K562 (cell line): ENCODE measurements at regions not wholly inside any gene's neighbourhood (a gene's known extent, or its start where the extent isn't known, plus 50 kb on each side); places are given as distances from the start of the nearest gene placed in this dataset.

Source experiments
- ATAC-seq: fragments of 200-7000 bp; cut with Tn5 transposase; 3 replicates; pipeline ENCODE4 v1.9.1; 2020; ENCODE audit warnings: moderate library complexity
- BruUV-seq: library from RNA; stranded (reverse); fragments of 400-500 nt; replicated peaks from 2 replicates; lab custom pipeline; 2021; lab: Mats Ljungman, UMichigan
- CTCF ChIA-PET: fragments of 300-600 bp; formaldehyde crosslinking; extraction: SDS; loops from one replicate; lab custom pipeline; 2021; ENCODE audit warnings: low intra/inter-chr PET ratio; lab: Yijun Ruan, JAX
- POLR2A ChIA-PET: fragments of 300-600, 350-650 bp; sonication (Branson Sonifier 250); formaldehyde crosslinking; extraction: SDS; loops from one replicate; lab custom pipeline; 2021; ENCODE audit warnings: antibody characterized with exemption, inconsistent platforms; lab: Yijun Ruan, JAX
- DNase-seq, 4 experiments: peaks; one replicate each; pipeline versions ENCODE4 v3.0.0 to v3.0.0-alpha.2; 2011 to 2018; ENCODE audit warnings: low spot score in 3 of 4, mixed read lengths in 3 of 4; ENCODE audit errors: extremely low read depth in 1 of 4
- FAIRE-seq: peaks from 2 replicates; lab custom pipeline; 2011; peaks lifted over from hg19 to GRCh38; lab: Jason Lieb, UNC
- H2AFZ ChIP-seq: 2 replicates; pipeline ENCODE4 v1.6.0; 2011; ENCODE audit warnings: low read depth, low read length, control low read depth, inconsistent platforms
- H3K27ac ChIP-seq: fragments of 200-600 bp; 3 replicates; pipeline ENCODE4 v1.8.0; 2011; ENCODE audit warnings: low read depth, mild to moderate bottlenecking, control low read depth, inconsistent platforms, low read length, moderate library complexity, mixed read lengths; ENCODE audit errors: extremely low read depth
- H3K27me3 ChIP-seq, 2 experiments: fragments of 300-600 bp in 1 of 2; 2 replicates in 1 of 2; 3 replicates in 1 of 2; pipeline versions ENCODE4 v1.6.0 to v1.8.0; 2011; ENCODE audit warnings: inconsistent platforms in 2 of 2, low read length in 2 of 2, mild to moderate bottlenecking in 1 of 2, mixed read lengths in 1 of 2, moderate library complexity in 1 of 2; ENCODE audit not compliant: control insufficient read depth in 2 of 2, insufficient read depth in 2 of 2
- H3K36me3 ChIP-seq: fragments of 300-600 bp; 3 replicates; pipeline ENCODE4 v1.8.0; 2011; ENCODE audit warnings: mild to moderate bottlenecking, low read length, inconsistent platforms; ENCODE audit not compliant: control insufficient read depth, insufficient read depth
- H3K4me1 ChIP-seq, 2 experiments: fragments of 200-600 bp in 1 of 2; replicated peaks in 1 of 2; 2 replicates in 1 of 2; 3 replicates in 1 of 2; pipeline versions ENCODE4 v1.5.1 to v1.8.0; 2011; ENCODE audit warnings: inconsistent platforms in 2 of 2, low read length in 2 of 2, mild to moderate bottlenecking in 1 of 2, mixed read lengths in 1 of 2, moderate library complexity in 1 of 2; ENCODE audit not compliant: control insufficient read depth in 2 of 2, insufficient read depth in 2 of 2
- H3K4me2 ChIP-seq: 2 replicates; pipeline ENCODE4 v1.6.1; 2011; ENCODE audit warnings: low read length, control low read depth, inconsistent platforms, mixed read lengths; ENCODE audit not compliant: insufficient read depth
- H3K4me3 ChIP-seq: fragments of 200-600 bp; sonication (generic), shearing (Covaris generic); 2 replicates; pipeline ENCODE4 v1.5.1; 2016; ENCODE audit warnings: control low read depth, inconsistent platforms
- H3K79me2 ChIP-seq: fragments of 200-600 bp; 3 replicates; pipeline ENCODE4 v1.8.0; 2011; ENCODE audit warnings: low read length, inconsistent platforms; ENCODE audit not compliant: control insufficient read depth, insufficient read depth
- H3K9ac ChIP-seq, 2 experiments: 2 replicates each; pipeline versions ENCODE4 v1.6.0 to v1.6.1; 2011; ENCODE audit warnings: low read depth in 2 of 2, low read length in 2 of 2, control low read depth in 1 of 2, inconsistent platforms in 1 of 2, mild to moderate bottlenecking in 1 of 2, mixed read lengths in 1 of 2; ENCODE audit not compliant: insufficient read depth in 1 of 2
- H3K9me1 ChIP-seq: one replicate; pipeline ENCODE4 v1.6.0; 2011; ENCODE audit warnings: inconsistent platforms, mild to moderate bottlenecking, low read length, moderate library complexity; ENCODE audit not compliant: control insufficient read depth, insufficient read depth
- H3K9me3 ChIP-seq: replicated peaks from 2 replicates; pipeline ENCODE4 v1.5.1; 2011; ENCODE audit warnings: low read depth, low read length, inconsistent platforms; ENCODE audit not compliant: control insufficient read depth, insufficient read depth
- H4K20me1 ChIP-seq: replicated peaks from 2 replicates; pipeline ENCODE4 v1.6.1; 2011; ENCODE audit warnings: low read length, inconsistent platforms, mixed read lengths; ENCODE audit not compliant: control insufficient read depth, insufficient read depth
- BDP1 ChIP-seq: IDR thresholded peaks from 3 replicates; pipeline ENCODE4 v1.6.1; 2011; ENCODE audit not compliant: insufficient read length, insufficient read depth
- BRD4 ChIP-seq: fragments of 200-600 bp; sonication (generic); IDR thresholded peaks from 2 replicates; pipeline ENCODE4 v1.6.1; 2017; ENCODE audit warnings: inconsistent platforms
- ELF2 ChIP-seq: fragments of 250-450 bp; sonication (Bioruptor Pico); IDR thresholded peaks from 2 replicates; pipeline ENCODE4 v1.5.0; 2021; ENCODE audit warnings: mild to moderate bottlenecking
- ESRRA ChIP-seq: fragments of 450-650 bp; IDR thresholded peaks from 2 replicates; pipeline ENCODE4 v1.6.1; 2014; ENCODE audit warnings: low read depth, mild to moderate bottlenecking, moderate library complexity, borderline replicate concordance
- HNRNPUL1 ChIP-seq: fragments of 200-400 bp; formaldehyde crosslinking; IDR thresholded peaks from 2 replicates; pipeline ENCODE4 v1.6.1; 2017; ENCODE audit warnings: low read length
- NCOA4 ChIP-seq: fragments of 450-650 bp; IDR thresholded peaks from 2 replicates; pipeline ENCODE4 v1.6.1; 2018; ENCODE audit warnings: mild to moderate bottlenecking; ENCODE audit not compliant: partially characterized antibody
- NR3C1 ChIP-seq: sonication (generic); formaldehyde crosslinking; IDR thresholded peaks from 2 replicates; pipeline ENCODE4 v1.8.1; 2022; ENCODE audit warnings: missing genetic modification reagents
- POLR2AphosphoS2 ChIP-seq: IDR thresholded peaks from 2 replicates; pipeline ENCODE4 v1.6.1; 2012; ENCODE audit warnings: low read length, improper control_type of control experiment
- SMAD2 ChIP-seq: fragments of 150-350 bp; IDR thresholded peaks from 2 replicates; pipeline ENCODE4 v1.6.1; 2014; ENCODE audit warnings: low read depth, mild to moderate bottlenecking, low read length
- SRSF7 ChIP-seq: fragments of 200-400 bp; formaldehyde crosslinking; optimal IDR thresholded peaks from 2 replicates; pipeline ENCODE3; 2017; ENCODE audit warnings: mild to moderate bottlenecking, low read depth, low read length
- TARDBP ChIP-seq: fragments of 450-650 bp; IDR thresholded peaks from 2 replicates; pipeline ENCODE4 v1.6.1; 2016
- TCF3 ChIP-seq: sonication (generic); formaldehyde crosslinking; IDR thresholded peaks from 2 replicates; pipeline ENCODE4 v1.4.0; 2020; ENCODE audit warnings: mild to moderate bottlenecking, missing genetic modification reagents
- ZNF316 ChIP-seq: fragments of 450-650 bp; IDR thresholded peaks from 2 replicates; pipeline ENCODE4 v1.6.1; 2016
- ZNF431 ChIP-seq: sonication (generic); formaldehyde crosslinking; IDR thresholded peaks from 2 replicates; pipeline ENCODE4 v1.8.0; 2022; ENCODE audit warnings: mild to moderate bottlenecking, missing genetic modification reagents
- ZNF668 ChIP-seq: fragments of 250-450 bp; sonication (Bioruptor Pico); IDR thresholded peaks from 2 replicates; pipeline ENCODE4 v1.8.0; 2022; ENCODE audit warnings: mild to moderate bottlenecking, inconsistent platforms
- ZNF77 ChIP-seq: fragments of 250-450 bp; sonication (Bioruptor Pico); IDR thresholded peaks from 2 replicates; pipeline ENCODE4 v1.5.0; 2020
- WGBS: fragments of 100-300 bp; shearing (Covaris generic); methylation state at CpG from one replicate; pipeline ENCODE4 v1.1.6; 2016; ENCODE audit warnings: low coverage, mixed read lengths; ENCODE audit not compliant: insufficient coverage; ENCODE audit errors: missing lambda C conversion rate; 5-methylcytosine and 5-hydroxymethylcytosine counted together
- in situ Hi-C: fragments of 300-500 bp; cut with MboI; formaldehyde crosslinking; loops from 4 replicates; pipeline ENCODE4 v1.15.0; 2018; ENCODE audit warnings: inconsistent platforms, mixed read lengths
- intact Hi-C: fragments of 100-400 bp; cut with micrococcal nuclease; formaldehyde crosslinking; loops from 2 replicates; pipeline ENCODE4 v1.14.2; 2022
- TF ChIP-seq, protein P1 (sequence below): fragments of 450-650 bp; formaldehyde crosslinking; IDR thresholded peaks from 2 replicates; pipeline ENCODE4 v1.4.0; 2022; ENCODE audit warnings: missing genetic modification characterization
- TF ChIP-seq, protein P2 (sequence below): fragments of 200-800 bp; sonication (Bioruptor generic); IDR thresholded peaks from 2 replicates; pipeline ENCODE4 v1.6.1; 2016; ENCODE audit warnings: missing genetic modification characterization, missing compliant biosample characterization

DNA sequence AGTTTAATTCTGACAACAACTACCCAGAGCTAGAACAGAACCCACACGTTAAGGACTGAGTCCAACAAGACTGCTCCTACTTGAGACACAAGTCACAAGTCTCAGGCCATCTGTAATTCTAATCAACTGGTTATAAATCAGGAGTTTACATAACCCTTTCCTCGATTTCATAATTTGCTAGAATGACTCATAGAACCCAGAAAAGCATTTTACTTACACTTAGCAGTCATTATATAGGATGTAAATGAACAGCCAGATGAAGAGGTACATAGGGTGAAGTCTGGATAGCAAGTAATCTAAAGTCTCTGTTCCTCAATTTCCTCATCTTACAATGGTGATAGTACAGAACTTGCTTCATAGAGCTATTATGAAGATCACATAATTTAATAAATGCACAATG lies 1018.2 kb downstream of the DIPK2A start:
- no peak overlapping the region for H2AFZ ChIP-seq
- BruUV-seq, result no TSS peak
- no peaks in the 10 kb centered on the region for H3K9me3 ChIP-seq
- ChIA-PET CTCF (no interaction called here), POLR2A (no interaction called here)
- H3K4me2 ChIP-seq, result no peak overlapping the region
- WGBS, result 0% methylated on average over 2 of the region's 2 CpGs
- no peaks in the 10 kb centered on the region for H3K9me1 ChIP-seq
- intact Hi-C loops (no loop called here), in situ Hi-C loops (no loop called here)
- H3K36me3 ChIP-seq, result no peaks in the 10 kb centered on the region
- no peak overlapping the region for H3K27ac ChIP-seq
- H4K20me1 ChIP-seq, result no peaks in the 10 kb centered on the region
- no peaks in the 10 kb centered on the region for H3K27me3 ChIP-seq
- no peak overlapping the region for H3K9ac ChIP-seq
- no peak overlapping the region for H3K4me3 ChIP-seq
- TF ChIP-seq SMAD2, result no peak
- no peak for TF ChIP-seq ZNF668 (CRISPR knock-in tag)
- no peak for TF ChIP-seq SRSF7
- TF ChIP-seq BRD4, result no peak
- no peak for TF ChIP-seq TCF3 (CRISPR knock-in tag)
- no peak for TF ChIP-seq ZNF77 (CRISPR knock-in tag)
- no peak for TF ChIP-seq HNRNPUL1
- TF ChIP-seq BDP1, result no peak
- TF ChIP-seq NCOA4, result no peak
- TF ChIP-seq, protein P1, sequence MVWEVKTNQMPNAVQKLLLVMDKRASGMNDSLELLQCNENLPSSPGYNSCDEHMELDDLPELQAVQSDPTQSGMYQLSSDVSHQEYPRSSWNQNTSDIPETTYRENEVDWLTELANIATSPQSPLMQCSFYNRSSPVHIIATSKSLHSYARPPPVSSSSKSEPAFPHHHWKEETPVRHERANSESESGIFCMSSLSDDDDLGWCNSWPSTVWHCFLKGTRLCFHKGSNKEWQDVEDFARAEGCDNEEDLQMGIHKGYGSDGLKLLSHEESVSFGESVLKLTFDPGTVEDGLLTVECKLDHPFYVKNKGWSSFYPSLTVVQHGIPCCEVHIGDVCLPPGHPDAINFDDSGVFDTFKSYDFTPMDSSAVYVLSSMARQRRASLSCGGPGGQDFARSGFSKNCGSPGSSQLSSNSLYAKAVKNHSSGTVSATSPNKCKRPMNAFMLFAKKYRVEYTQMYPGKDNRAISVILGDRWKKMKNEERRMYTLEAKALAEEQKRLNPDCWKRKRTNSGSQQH (CRISPR knock-in tag), result no peak
- no peak for TF ChIP-seq NR3C1 (CRISPR knock-in tag)
- TF ChIP-seq POLR2AphosphoS2, result no peak
- TF ChIP-seq TARDBP, result no peak
- TF ChIP-seq, protein P2, sequence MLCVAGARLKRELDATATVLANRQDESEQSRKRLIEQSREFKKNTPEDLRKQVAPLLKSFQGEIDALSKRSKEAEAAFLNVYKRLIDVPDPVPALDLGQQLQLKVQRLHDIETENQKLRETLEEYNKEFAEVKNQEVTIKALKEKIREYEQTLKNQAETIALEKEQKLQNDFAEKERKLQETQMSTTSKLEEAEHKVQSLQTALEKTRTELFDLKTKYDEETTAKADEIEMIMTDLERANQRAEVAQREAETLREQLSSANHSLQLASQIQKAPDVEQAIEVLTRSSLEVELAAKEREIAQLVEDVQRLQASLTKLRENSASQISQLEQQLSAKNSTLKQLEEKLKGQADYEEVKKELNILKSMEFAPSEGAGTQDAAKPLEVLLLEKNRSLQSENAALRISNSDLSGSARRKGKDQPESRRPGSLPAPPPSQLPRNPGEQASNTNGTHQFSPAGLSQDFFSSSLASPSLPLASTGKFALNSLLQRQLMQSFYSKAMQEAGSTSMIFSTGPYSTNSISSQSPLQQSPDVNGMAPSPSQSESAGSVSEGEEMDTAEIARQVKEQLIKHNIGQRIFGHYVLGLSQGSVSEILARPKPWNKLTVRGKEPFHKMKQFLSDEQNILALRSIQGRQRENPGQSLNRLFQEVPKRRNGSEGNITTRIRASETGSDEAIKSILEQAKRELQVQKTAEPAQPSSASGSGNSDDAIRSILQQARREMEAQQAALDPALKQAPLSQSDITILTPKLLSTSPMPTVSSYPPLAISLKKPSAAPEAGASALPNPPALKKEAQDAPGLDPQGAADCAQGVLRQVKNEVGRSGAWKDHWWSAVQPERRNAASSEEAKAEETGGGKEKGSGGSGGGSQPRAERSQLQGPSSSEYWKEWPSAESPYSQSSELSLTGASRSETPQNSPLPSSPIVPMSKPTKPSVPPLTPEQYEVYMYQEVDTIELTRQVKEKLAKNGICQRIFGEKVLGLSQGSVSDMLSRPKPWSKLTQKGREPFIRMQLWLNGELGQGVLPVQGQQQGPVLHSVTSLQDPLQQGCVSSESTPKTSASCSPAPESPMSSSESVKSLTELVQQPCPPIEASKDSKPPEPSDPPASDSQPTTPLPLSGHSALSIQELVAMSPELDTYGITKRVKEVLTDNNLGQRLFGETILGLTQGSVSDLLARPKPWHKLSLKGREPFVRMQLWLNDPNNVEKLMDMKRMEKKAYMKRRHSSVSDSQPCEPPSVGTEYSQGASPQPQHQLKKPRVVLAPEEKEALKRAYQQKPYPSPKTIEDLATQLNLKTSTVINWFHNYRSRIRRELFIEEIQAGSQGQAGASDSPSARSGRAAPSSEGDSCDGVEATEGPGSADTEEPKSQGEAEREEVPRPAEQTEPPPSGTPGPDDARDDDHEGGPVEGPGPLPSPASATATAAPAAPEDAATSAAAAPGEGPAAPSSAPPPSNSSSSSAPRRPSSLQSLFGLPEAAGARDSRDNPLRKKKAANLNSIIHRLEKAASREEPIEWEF (CRISPR knock-in tag), result no peak
- TF ChIP-seq ZNF316, result no peak
- no peak for TF ChIP-seq ELF2 (CRISPR knock-in tag)
- TF ChIP-seq ESRRA, result no peak
- no peak for TF ChIP-seq ZNF431 (CRISPR knock-in tag)
- FAIRE-seq, result no peak
- DNase-seq, result no peak
- no peaks in the 10 kb centered on the region for H3K79me2 ChIP-seq
- no peaks in the 10 kb centered on the region for H3K4me1 ChIP-seq
- ATAC-seq, result no peak
